Activated T-helper 1 cell treated with Interleukin-2 at 50 U/mL for 16 hours (primary cell): ENCODE measurements at regions not wholly inside any gene's neighbourhood (a gene's known extent, or its start where the extent isn't known, plus 50 kb on each side); places are given as distances from the start of the nearest gene placed in this dataset.
"Not testable (repeated sequence)": the region's sequence is repeated elsewhere in the genome, so short reads cannot be mapped to it uniquely, and the experiment has no call there.

ENCODE experiments used
- DNase-seq: peaks from one replicate; pipeline ENCODE4 v3.0.0-alpha.2; 2020; ENCODE audit warnings: low read depth

- no peak for DNase-seq
Observed at GRCh38 chr3:40645883-40646282, 121.1 kb downstream of the ZNF621 start.

- no peak for DNase-seq
Observed at GRCh38 chr3:40649346-40649745, 124.6 kb downstream of the ZNF621 start.

GRCh38 chr3:40652072-40652471 lies 127.3 kb downstream of the ZNF621 start:
- no peak for DNase-seq

GRCh38 chr3:40653001-40653400 lies 128.2 kb downstream of the ZNF621 start:
- DNase-seq, result no peak

GRCh38 chr3:40653878-40654277 lies 129.1 kb downstream of the ZNF621 start:
- no peak for DNase-seq

- no peak for DNase-seq
Observed at GRCh38 chr3:40655551-40655950, 130.8 kb downstream of the ZNF621 start.

GRCh38 chr3:40657623-40658022 lies 132.9 kb downstream of the ZNF621 start:
- DNase-seq, result no peak

- DNase-seq, result no peak
Observed at GRCh38 chr3:40658305-40658704, 133.5 kb downstream of the ZNF621 start.

- DNase-seq, result no peak
Observed at GRCh38 chr3:40660554-40660953, 135.8 kb downstream of the ZNF621 start.

GRCh38 chr3:40661284-40661683 lies 136.5 kb downstream of the ZNF621 start:
- no peak for DNase-seq

GRCh38 chr3:40663280-40663679 lies 138.5 kb downstream of the ZNF621 start:
- DNase-seq, result no peak

- DNase-seq, result no peak
Observed at GRCh38 chr3:40669176-40669575, 144.4 kb downstream of the ZNF621 start.

- DNase-seq, result no peak
Observed at GRCh38 chr3:40672861-40673260, 148.1 kb downstream of the ZNF621 start.

- DNase-seq, result no peak
Observed at GRCh38 chr3:40677321-40677720, 152.6 kb downstream of the ZNF621 start.

- no peak for DNase-seq
Observed at GRCh38 chr3:40677749-40678148, 153.0 kb downstream of the ZNF621 start.

GRCh38 chr3:40679290-40679689 lies 154.5 kb downstream of the ZNF621 start:
- DNase-seq, result no peak

- DNase-seq, result no peak
Observed at GRCh38 chr3:40680685-40681657, 156.2 kb downstream of the ZNF621 start.

- DNase-seq, result no peak
Observed at GRCh38 chr3:40681658-40682055, 156.9 kb downstream of the ZNF621 start.

GRCh38 chr3:40689837-40690236 lies 165.1 kb downstream of the ZNF621 start:
- no peak for DNase-seq

GRCh38 chr3:40690749-40691451 lies 166.1 kb downstream of the ZNF621 start:
- DNase-seq, result no peak

GRCh38 chr3:40691452-40691861 lies 166.7 kb downstream of the ZNF621 start:
- DNase-seq, result no peak

- DNase-seq, result no peak
Observed at GRCh38 chr3:40695848-40696247, 171.1 kb downstream of the ZNF621 start.

GRCh38 chr3:40698611-40699010 lies 173.9 kb downstream of the ZNF621 start:
- not testable (repeated sequence) for DNase-seq
